ENCODE measurements at regions not wholly inside any gene's neighbourhood (a gene's known extent, or its start where the extent isn't known, plus 50 kb on each side); places are given as distances from the start of the nearest gene placed in this dataset.

- peaks cover 0 to 2% (median 0%) of the 10 kb centered on the region in 4 donors for H3K9me3 ChIP-seq (ENCODE audit: control insufficient read depth in 4 of 4, low read length in 3 of 4)
- H3K27me3 ChIP-seq (ENCODE audit: control insufficient read depth in 4 of 4, insufficient read depth in 4 of 4, low read length in 3 of 4), result no peaks in the 10 kb centered on the region
- H3K9ac ChIP-seq (ENCODE audit: low read depth in 1 of 2, low read length in 2 of 2), result no peak overlapping the region
- H3K4me3 ChIP-seq (ENCODE audit: low read depth in 1 of 3, low read length in 3 of 3), result no peak overlapping the region
- H3K27ac ChIP-seq (ENCODE audit: low read depth in 1 of 2, low read length in 2 of 2), result no peak overlapping the region
- no peaks in the 10 kb centered on the region for H3K36me3 ChIP-seq (ENCODE audit: control insufficient read depth in 4 of 4, insufficient read depth in 3 of 4, low read depth in 1 of 4, low read length in 3 of 4)
- DNase-seq (ENCODE audit: low spot score), result no peak
- no peaks in the 10 kb centered on the region for H3K4me1 ChIP-seq (ENCODE audit: control insufficient read depth in 4 of 4, insufficient read depth in 4 of 4, low read length in 3 of 4)
- WGBS, result 57% methylated on average over 5 of the region's 5 CpGs
- TF ChIP-seq CTCF (IDR thresholded peaks at IDR 0.05; ENCODE audit: low read depth, low read length, missing input control) (no peak), HNF4A (conservative IDR thresholded peaks at IDR 0.05) (no peak), FOXA2 (IDR thresholded peaks at IDR 0.05) (no peak), RAD21 (IDR thresholded peaks at IDR 0.05) (no peak), REST (IDR thresholded peaks at IDR 0.05) (no peak), NR2F2 (IDR thresholded peaks at IDR 0.05) (no peak), FOXA1 (IDR thresholded peaks at IDR 0.05) (no peak), MAX (IDR thresholded peaks at IDR 0.05) (no peak), SP1 (IDR thresholded peaks at IDR 0.05) (no peak), YY1 (IDR thresholded peaks at IDR 0.05) (no peak), HNF4G (IDR thresholded peaks at IDR 0.05) (no peak)
Observed at GRCh38 chr1:95534985-95535384, 301.0 kb downstream of the RWDD3 start.

- Histone ChIP-seq H3K4me1 (ENCODE audit: control insufficient read depth in 4 of 4, insufficient read depth in 4 of 4, low read length in 3 of 4) (no peaks in the 10 kb centered on the region), H3K27me3 (ENCODE audit: control insufficient read depth in 4 of 4, insufficient read depth in 4 of 4, low read length in 3 of 4) (no peaks in the 10 kb centered on the region), H3K27ac (ENCODE audit: low read depth in 1 of 2, low read length in 2 of 2) (no peak overlapping the region), H3K36me3 (ENCODE audit: control insufficient read depth in 4 of 4, insufficient read depth in 3 of 4, low read depth in 1 of 4, low read length in 3 of 4) (no peaks in the 10 kb centered on the region), H3K9ac (ENCODE audit: low read depth in 1 of 2, low read length in 2 of 2) (no peak overlapping the region), H3K9me3 (ENCODE audit: control insufficient read depth in 4 of 4, low read length in 3 of 4) (peaks cover 0 to 2% (median under 1%) of the 10 kb centered on the region in 4 donors), H3K4me3 (ENCODE audit: low read depth in 1 of 3, low read length in 3 of 3) (no peak overlapping the region)
- no peak for DNase-seq (ENCODE audit: low spot score)
- WGBS, result 92% methylated on average over 4 of the region's 4 CpGs
- no peak for TF ChIP-seq TAF1 (conservative IDR thresholded peaks at IDR 0.05)
- TF ChIP-seq ZBTB33 (IDR thresholded peaks at IDR 0.05), result no peak
- TF ChIP-seq MAX (IDR thresholded peaks at IDR 0.05), result no peak
- no peak for TF ChIP-seq ATF3 (IDR thresholded peaks at IDR 0.05)
- no peak for TF ChIP-seq FOXA2 (IDR thresholded peaks at IDR 0.05)
- TF ChIP-seq YY1 (IDR thresholded peaks at IDR 0.05), result no peak
- no peak for TF ChIP-seq HNF4A (conservative IDR thresholded peaks at IDR 0.05)
- TF ChIP-seq REST (IDR thresholded peaks at IDR 0.05), result no peak
- TF ChIP-seq FOXA1 (IDR thresholded peaks at IDR 0.05), result no peak
- no peak for TF ChIP-seq RXRA (IDR thresholded peaks at IDR 0.05)
- TF ChIP-seq EGR1 (IDR thresholded peaks at IDR 0.05; ENCODE audit: low read depth in 2 of 2), result no peak
- TF ChIP-seq CTCF (IDR thresholded peaks at IDR 0.05; ENCODE audit: low read depth, low read length, missing input control), result no peak
Observed at GRCh38 chr1:95535614-95536013, 301.6 kb downstream of the RWDD3 start.

All from liver (tissue), 8 donors.